Activated CD4-positive, alpha-beta T cell treated with anti-CD3 and anti-CD28 coated beads for 1 hour (primary cell): ENCODE measurements at regions not wholly inside any gene's neighbourhood (a gene's known extent, or its start where the extent isn't known, plus 50 kb on each side); places are given as distances from the start of the nearest gene placed in this dataset.

Experiments used
- DNase-seq: peaks from one replicate; pipeline ENCODE4 v3.0.0-alpha.2; 2020

- no peak for DNase-seq
Measured at GRCh38 chr1:38326856-38327255, 280.3 kb upstream of the POU3F1 start.

- DNase-seq = no peak
Measured at GRCh38 chr1:38326135-38326534, 279.5 kb upstream of the POU3F1 start.

GRCh38 chr1:38312753-38313152 lies 266.2 kb upstream of the POU3F1 start:
- DNase-seq = no peak

- no peak for DNase-seq
Measured at GRCh38 chr1:38310079-38310478, 263.5 kb upstream of the POU3F1 start.

GRCh38 chr1:38308780-38309179 lies 262.2 kb upstream of the POU3F1 start:
- no peak for DNase-seq

GRCh38 chr1:38305666-38306065 lies 259.1 kb upstream of the POU3F1 start:
- DNase-seq = no peak

GRCh38 chr1:38303843-38304242 lies 257.2 kb upstream of the POU3F1 start:
- no peak for DNase-seq

GRCh38 chr1:38301040-38301439 lies 254.4 kb upstream of the POU3F1 start:
- no peak for DNase-seq

- no peak for DNase-seq
Measured at GRCh38 chr1:38300616-38301015, 254.0 kb upstream of the POU3F1 start.

GRCh38 chr1:38297842-38298241 lies 251.2 kb upstream of the POU3F1 start:
- no peak for DNase-seq

- no peak for DNase-seq
Measured at GRCh38 chr1:38297246-38297645, 250.7 kb upstream of the POU3F1 start.

- DNase-seq = no peak
Measured at GRCh38 chr1:38296047-38296446, 249.5 kb upstream of the POU3F1 start.

- no peak for DNase-seq
Measured at GRCh38 chr1:38293567-38293966, 247.0 kb upstream of the POU3F1 start.

GRCh38 chr1:38292969-38293368 lies 246.4 kb upstream of the POU3F1 start:
- no peak for DNase-seq

- no peak for DNase-seq
Measured at GRCh38 chr1:38291906-38292521, 245.4 kb upstream of the POU3F1 start.

- no peak for DNase-seq
Measured at GRCh38 chr1:38291336-38291735, 244.7 kb upstream of the POU3F1 start.

GRCh38 chr1:38289034-38289433 lies 242.4 kb upstream of the POU3F1 start:
- no peak for DNase-seq

- DNase-seq = no peak
Measured at GRCh38 chr1:38287547-38287946, 241.0 kb upstream of the POU3F1 start.

- DNase-seq = no peak
Measured at GRCh38 chr1:38287036-38287435, 240.4 kb upstream of the POU3F1 start.

- no peak for DNase-seq
Measured at GRCh38 chr1:38285807-38286530, 239.4 kb upstream of the POU3F1 start.

- no peak for DNase-seq
Measured at GRCh38 chr1:38284953-38285352, 238.4 kb upstream of the POU3F1 start.

- no peak for DNase-seq
Measured at GRCh38 chr1:38283696-38284470, 237.3 kb upstream of the POU3F1 start.

GRCh38 chr1:38279148-38279547 lies 232.6 kb upstream of the POU3F1 start:
- DNase-seq = no peak

- DNase-seq = no peak
Measured at GRCh38 chr1:38277646-38278045, 231.1 kb upstream of the POU3F1 start.
